Hindlimb muscle (tissue), 1 donor: ENCODE measurements at regions not wholly inside any gene's neighbourhood (a gene's known extent, or its start where the extent isn't known, plus 50 kb on each side); places are given as distances from the start of the nearest gene placed in this dataset.
"Not testable (repeated sequence)": the region's sequence is repeated elsewhere in the genome, so short reads cannot be mapped to it uniquely, and the experiment has no call there.

Experiments
- DNase-seq: peaks from one replicate; pipeline ENCODE4 v3.0.0-alpha.2; 2013

- DNase-seq: no peak
Measured at GRCh38 chr12:125824276-125824675, 759.0 kb downstream of the AACS start.

- no peak for DNase-seq
Measured at GRCh38 chr12:125835852-125836251, 770.6 kb downstream of the AACS start.

GRCh38 chr12:125836647-125837046 lies 771.4 kb downstream of the AACS start:
- DNase-seq: no peak

- no peak for DNase-seq
Measured at GRCh38 chr12:125841332-125841731, 776.1 kb downstream of the AACS start.

GRCh38 chr12:125852116-125852515 lies 786.9 kb downstream of the AACS start:
- DNase-seq: no peak

GRCh38 chr12:125852679-125853078 lies 787.4 kb downstream of the AACS start:
- no peak for DNase-seq

GRCh38 chr12:125853670-125854069 lies 788.4 kb downstream of the AACS start:
- DNase-seq: no peak

GRCh38 chr12:125856366-125856765 lies 791.1 kb downstream of the AACS start:
- no peak for DNase-seq

GRCh38 chr12:125856896-125857295 lies 791.7 kb downstream of the AACS start:
- DNase-seq: no peak

GRCh38 chr12:125860672-125861288 lies 795.5 kb downstream of the AACS start:
- DNase-seq: no peak

- DNase-seq: peak; percentile 81
Measured at GRCh38 chr12:125861299-125862281, 796.4 kb downstream of the AACS start.

- not testable (repeated sequence) for DNase-seq
Measured at GRCh38 chr12:125865236-125865635, 800.0 kb downstream of the AACS start.

GRCh38 chr12:125871811-125872594 lies 806.8 kb downstream of the AACS start:
- no peak for DNase-seq

GRCh38 chr12:125873016-125873415 lies 807.8 kb downstream of the AACS start:
- DNase-seq: no peak

- no peak for DNase-seq
Measured at GRCh38 chr12:125878483-125878882, 813.2 kb downstream of the AACS start.

- no peak for DNase-seq
Measured at GRCh38 chr12:125882141-125882540, 816.9 kb downstream of the AACS start.

- DNase-seq: no peak
Measured at GRCh38 chr12:125888921-125889320, 823.7 kb downstream of the AACS start.

GRCh38 chr12:125889742-125890141 lies 824.5 kb downstream of the AACS start:
- DNase-seq: no peak

GRCh38 chr12:125890366-125890905 lies 825.2 kb downstream of the AACS start:
- no peak for DNase-seq

- no peak for DNase-seq
Measured at GRCh38 chr12:125890971-125891370, 825.7 kb downstream of the AACS start.

- DNase-seq: no peak
Measured at GRCh38 chr12:125892276-125892675, 827.0 kb downstream of the AACS start.

- no peak for DNase-seq
Measured at GRCh38 chr12:125902991-125903390, 837.8 kb downstream of the AACS start.

- no peak for DNase-seq
Measured at GRCh38 chr12:125907351-125907750, 842.1 kb downstream of the AACS start.
